GM19452 (cell line): ENCODE measurements at regions not wholly inside any gene's neighbourhood (a gene's known extent, or its start where the extent isn't known, plus 50 kb on each side); places are given as distances from the start of the nearest gene placed in this dataset.
A peak's percentile ranks its signal among the peaks of the same experiment; 100 is the strongest.
"Not testable (repeated sequence)": the region's sequence is repeated elsewhere in the genome, so short reads cannot be mapped to it uniquely, and the experiment has no call there.

Source experiments
- ATAC-seq: cut with Tn5 transposase; IDR thresholded peaks from one replicate; pipeline ENCODE4 v1.9.1; 2021; ENCODE audit not compliant: unreplicated experiment

DNA sequence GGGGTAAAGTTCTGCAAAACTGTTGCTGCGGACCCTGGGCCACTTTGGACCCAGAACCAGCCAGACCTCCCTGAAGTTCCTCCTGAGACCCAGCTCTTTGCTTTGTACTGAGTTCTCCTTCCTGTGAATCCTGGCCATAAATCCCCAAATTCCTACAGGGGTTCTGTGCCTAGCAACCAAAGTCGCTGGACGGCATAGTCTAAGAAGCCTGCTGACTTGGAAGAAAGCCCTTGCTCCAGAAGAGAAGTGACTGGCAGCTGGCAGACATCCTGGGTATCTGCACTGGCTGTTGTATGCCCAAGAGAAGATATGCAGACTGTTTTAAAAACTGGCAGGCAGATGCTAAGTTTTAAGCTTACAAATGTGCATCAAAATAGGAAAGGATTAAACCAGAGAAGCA, 99.9 kb upstream of the SLC24A4 start:
- ATAC-seq: no peak

DNA sequence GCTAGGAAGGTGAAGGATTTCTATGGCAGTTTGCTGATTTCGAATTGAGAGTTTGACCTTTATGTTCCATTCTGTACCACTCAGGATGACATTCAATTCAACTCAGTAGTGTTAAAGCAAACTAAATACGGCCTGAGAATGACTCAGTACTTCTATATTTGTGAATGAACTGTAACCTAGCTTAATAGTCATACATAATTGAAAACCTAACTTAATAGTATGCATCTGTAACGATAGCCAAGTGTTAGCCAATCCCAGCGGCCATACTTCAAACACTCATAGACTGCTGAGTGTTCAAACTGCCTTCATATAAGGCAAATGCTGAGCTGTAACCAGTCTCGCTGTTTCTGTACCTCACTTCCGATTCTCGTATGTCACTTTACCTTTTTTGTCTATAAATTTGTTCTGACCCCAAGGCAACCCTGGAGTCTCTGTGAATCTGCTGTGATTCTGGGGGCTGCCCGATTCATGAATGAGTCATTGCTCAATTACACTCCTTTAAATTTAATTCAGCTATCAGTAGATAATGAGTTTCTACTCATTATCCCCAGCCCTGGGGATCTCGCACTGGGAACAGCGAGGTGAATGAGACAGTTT, 98.5 kb upstream of the SLC24A4 start:
- ATAC-seq: no peak

GRCh38 chr14:92225731-92226130, 97.2 kb upstream of the SLC24A4 start:
- ATAC-seq: no peak

GRCh38 chr14:92226166-92226565, 96.8 kb upstream of the SLC24A4 start:
- not testable (repeated sequence) for ATAC-seq

GRCh38 chr14:92236243-92236900, 86.6 kb upstream of the SLC24A4 start:
- no peak for ATAC-seq

DNA sequence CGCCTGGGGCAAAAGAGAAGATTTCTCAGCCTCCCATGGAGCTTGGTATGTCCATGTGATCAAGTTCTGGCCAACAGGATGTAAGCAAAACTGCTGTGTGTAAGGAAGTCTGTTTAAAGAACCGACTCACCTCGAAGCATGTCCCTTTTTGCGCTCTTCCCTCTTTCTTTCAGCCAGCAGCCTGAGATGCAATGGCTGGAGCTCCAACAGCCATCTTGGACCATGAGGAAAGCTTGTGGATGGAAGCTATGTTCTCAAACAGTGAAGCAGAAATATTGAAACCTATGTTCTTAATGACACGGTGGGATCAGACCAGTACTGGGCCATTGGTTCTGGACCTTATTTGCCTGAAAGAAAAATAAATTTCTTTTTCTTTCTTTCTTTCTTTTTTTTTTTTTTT, 82.3 kb upstream of the SLC24A4 start:
- no peak for ATAC-seq

DNA sequence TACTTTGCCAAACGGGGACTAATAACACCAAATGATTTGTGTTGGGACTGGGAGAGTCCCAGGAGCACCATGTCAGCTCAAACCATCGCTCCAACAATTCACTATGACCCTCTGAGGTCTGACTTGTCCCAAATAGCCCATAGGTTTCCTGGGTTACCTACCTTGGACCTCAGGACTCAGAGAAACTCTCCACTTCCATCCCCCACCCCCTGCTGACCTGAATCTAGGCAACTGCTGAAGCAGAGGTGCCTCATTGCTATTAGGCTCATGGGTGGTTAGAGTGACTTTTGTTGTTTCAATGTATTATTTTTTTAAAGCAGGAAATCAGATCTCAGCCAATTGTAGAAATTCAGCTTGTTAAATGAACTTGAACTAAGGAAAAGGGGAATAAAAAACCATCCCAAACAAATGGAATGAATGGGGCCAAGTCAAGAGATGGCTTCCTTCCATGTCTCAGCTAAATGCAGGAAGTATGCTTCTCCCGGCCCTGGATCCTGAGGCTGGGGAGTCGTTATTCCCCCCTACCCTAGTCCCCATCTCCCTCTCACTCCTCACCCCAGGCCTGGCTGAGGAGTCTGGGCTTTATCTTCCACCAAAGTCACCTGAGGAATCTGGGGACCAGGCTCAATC, 80.9 kb upstream of the SLC24A4 start:
- no peak for ATAC-seq

- ATAC-seq: no peak
These were observed 78.2 kb upstream of the SLC24A4 start for GRCh38 chr14:92244805-92245204.

DNA sequence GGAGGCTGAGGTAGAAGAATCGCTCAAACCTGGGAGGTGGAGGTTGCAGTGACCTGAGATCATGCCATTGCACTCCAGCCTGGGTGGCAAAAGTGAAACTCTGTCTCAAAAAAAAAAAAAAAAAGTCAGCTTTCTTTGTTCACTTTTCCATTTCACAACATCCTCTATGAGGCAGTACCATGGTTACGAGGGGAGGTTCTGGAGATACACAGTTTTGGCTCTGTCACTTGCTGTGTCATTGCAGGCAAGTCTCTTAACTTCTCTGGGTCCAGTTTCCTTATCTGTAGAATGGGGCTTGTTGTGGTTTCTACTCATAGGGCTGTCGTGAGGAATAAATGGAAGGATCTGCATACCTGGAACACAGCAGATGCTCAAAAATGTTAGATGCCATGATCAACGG, 75.6 kb upstream of the SLC24A4 start:
- ATAC-seq: no peak

- ATAC-seq: no peak
These were observed 75.0 kb upstream of the SLC24A4 start for GRCh38 chr14:92247947-92248346.

DNA sequence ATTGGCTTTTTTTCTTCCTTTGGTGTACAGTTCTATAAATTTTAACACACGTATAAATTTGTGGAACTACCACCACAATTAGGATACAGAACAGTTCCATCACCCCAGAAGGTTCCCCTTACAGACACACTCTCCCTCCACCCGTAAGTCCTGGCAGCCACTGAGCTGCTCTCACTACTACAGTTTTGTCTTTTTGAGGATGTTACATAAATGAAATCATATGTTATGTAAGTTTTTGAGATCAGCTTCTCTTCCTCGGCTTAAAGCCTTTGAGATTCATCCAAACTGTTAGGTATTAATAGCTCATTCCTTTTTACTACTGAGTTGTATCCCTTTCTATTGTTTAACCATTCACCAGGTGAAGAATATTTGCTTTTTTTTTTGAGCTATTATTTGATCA, 74.3 kb upstream of the SLC24A4 start:
- no peak for ATAC-seq

- not testable (repeated sequence) for ATAC-seq
These were observed 72.6 kb upstream of the SLC24A4 start for GRCh38 chr14:92250366-92250765.

GRCh38 chr14:92252323-92252722, 70.6 kb upstream of the SLC24A4 start:
- no peak for ATAC-seq

- ATAC-seq: no peak
These were observed 69.5 kb upstream of the SLC24A4 start for GRCh38 chr14:92253381-92253894.

- no peak for ATAC-seq
These were observed 68.2 kb upstream of the SLC24A4 start for GRCh38 chr14:92254786-92255185.

GRCh38 chr14:92258934-92259333, 64.0 kb upstream of the SLC24A4 start:
- ATAC-seq: no peak

GRCh38 chr14:92259613-92260357, 63.2 kb upstream of the SLC24A4 start:
- peak; percentile 80 for ATAC-seq

DNA sequence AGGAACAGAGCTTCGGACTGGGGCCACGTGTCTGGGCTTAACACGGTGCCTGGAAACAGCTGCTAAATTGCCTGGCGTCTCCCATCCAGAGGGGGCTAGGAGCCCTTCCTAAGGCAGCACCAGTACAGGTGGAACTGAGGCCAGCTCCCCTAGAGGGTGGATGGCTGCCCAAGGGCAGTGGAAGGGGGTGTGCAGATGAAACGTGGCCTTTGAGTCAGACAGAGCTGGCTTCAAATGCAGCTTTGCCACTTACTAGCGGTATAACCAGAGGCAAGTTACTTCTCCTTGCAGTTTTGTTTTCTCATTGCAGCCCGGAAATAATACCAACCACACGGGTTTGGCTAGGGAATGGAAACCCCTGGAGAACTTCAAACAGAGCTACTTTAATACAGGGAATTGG, 59.3 kb upstream of the SLC24A4 start:
- ATAC-seq: no peak

GRCh38 chr14:92264195-92264594, 58.8 kb upstream of the SLC24A4 start:
- no peak for ATAC-seq

DNA sequence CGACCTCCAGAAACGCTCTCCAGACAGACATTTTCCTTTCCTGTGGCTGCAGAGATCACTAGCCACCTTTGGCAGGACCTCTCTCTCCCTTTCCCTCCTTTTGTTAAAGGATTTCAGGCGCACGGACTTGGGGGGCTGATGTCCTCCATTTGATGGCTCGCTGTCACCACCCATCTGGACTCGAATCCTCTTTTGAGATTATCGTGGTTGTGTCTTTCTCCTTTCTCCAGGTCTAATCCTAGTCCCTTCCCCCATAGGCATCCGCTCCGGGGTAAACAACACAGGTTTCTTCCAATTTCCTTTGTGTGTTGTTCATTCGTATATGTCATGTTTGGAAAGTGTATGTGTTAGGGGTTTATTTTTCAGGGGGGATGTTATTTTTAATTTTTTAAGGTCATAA, 56.7 kb upstream of the SLC24A4 start:
- ATAC-seq: no peak
